Body of pancreas (tissue), 4 donors: ENCODE measurements at regions not wholly inside any gene's neighbourhood (a gene's known extent, or its start where the extent isn't known, plus 50 kb on each side); places are given as distances from the start of the nearest gene placed in this dataset.
"Not testable (repeated sequence)": the region's sequence is repeated elsewhere in the genome, so short reads cannot be mapped to it uniquely, and the experiment has no call there.

Source experiments
- ATAC-seq: fragments of 150-250 bp; one replicate; pipeline ENCODE4 v1.9.1; 2016
- DNase-seq, 4 donors: peaks; one replicate each; pipeline ENCODE4 v3.0.0-alpha.2; 2019
- H3K27ac ChIP-seq, 4 donors: fragments of 200-600 bp; sonication (generic); 1 replicate in 3 of 4; 2 replicates in 1 of 4; pipeline versions ENCODE4 v1.5.1 to v1.6.1; 2016 to 2019; ENCODE audit warnings: mild to moderate bottlenecking in 1 of 4, mixed read lengths in 1 of 4, moderate library complexity in 1 of 4
- H3K27me3 ChIP-seq, 2 donors: fragments of 200-600 bp; sonication (generic); one replicate each; pipeline ENCODE4 v1.6.0; 2016; ENCODE audit warnings: mild to moderate bottlenecking in 1 of 2
- H3K36me3 ChIP-seq, 2 donors: fragments of 200-600 bp; sonication (generic); replicated peaks in 1 of 2; 2 replicates each; pipeline ENCODE4 v1.5.1; 2016; ENCODE audit warnings: low read depth in 2 of 2; ENCODE audit not compliant: insufficient read depth in 1 of 2
- H3K4me1 ChIP-seq: fragments of 200-600 bp; sonication (generic); one replicate; pipeline ENCODE4 v1.6.0; 2016
- H3K4me3 ChIP-seq, 2 donors: fragments of 200-600 bp; sonication (generic); 1 replicate in 1 of 2; 2 replicates in 1 of 2; pipeline ENCODE4 v1.5.1; 2016 to 2019
- H3K9me3 ChIP-seq, 3 donors: fragments of 200-600 bp; sonication (generic); 1 replicate in 2 of 3; 2 replicates in 1 of 3; pipeline ENCODE4 v1.5.1; 2016
- POLR2A ChIP-seq, 3 donors: fragments of 450-650 bp; IDR thresholded peaks; one replicate each; pipeline ENCODE4 v1.6.1; 2016; ENCODE audit warnings: antibody characterized with exemption in 3 of 3, mild to moderate bottlenecking in 2 of 3
- WGBS, 2 donors: methylation state at CpG; one replicate each; pipeline ENCODE4 v1.1.5; 2017; 5-methylcytosine and 5-hydroxymethylcytosine counted together
- intact Hi-C: fragments of 100-400 bp; cut with DNase I; formaldehyde crosslinking; loops from one replicate; pipeline ENCODE4 v1.15.1; 2023
- TF ChIP-seq, protein P1 (sequence below), 7 experiments: fragments of 450-650 bp in 4 of 7; fragments of 200-600 bp in 3 of 7; sonication (generic) in 3 of 7; IDR thresholded peaks; one replicate each; pipeline ENCODE4 v1.5.1; 2016 to 2019; ENCODE audit warnings: antibody characterized with exemption in 7 of 7

DNA sequence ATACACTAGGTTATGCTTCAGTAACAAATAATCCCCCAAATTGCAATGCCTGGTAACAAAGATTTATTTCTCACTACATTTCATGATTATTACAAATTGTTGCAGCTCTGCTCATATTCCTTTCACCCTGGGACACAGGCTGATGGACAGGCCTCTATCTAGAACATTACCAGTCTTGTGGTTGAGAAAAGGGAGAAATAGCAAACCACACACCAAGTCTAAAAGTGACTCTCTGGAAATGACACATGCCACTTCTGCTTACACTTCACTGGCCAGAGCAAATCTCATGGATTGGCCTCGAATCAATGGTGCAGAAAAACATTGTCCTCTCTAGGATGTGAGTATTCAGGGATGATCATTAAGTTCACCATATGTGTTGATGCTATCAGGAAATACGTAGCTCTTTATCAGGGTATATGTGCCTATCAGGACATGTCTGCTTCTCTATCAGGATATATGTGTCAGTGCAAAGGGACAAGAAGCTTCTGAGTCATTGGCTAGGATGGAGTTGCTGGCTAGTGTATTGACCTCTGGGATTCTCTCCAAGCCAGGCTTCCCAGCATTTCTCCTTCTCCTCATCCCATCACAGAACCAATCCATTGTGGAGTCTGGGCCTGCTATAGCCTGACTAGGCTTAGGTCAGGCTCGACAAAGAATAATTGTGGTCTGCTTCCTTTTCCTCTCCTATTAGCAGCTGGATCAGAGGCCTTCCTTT, 91.1 kb upstream of the CEP78 start:
- peaks cover 24% of the 10 kb centered on the region for H3K4me1 ChIP-seq
- TF ChIP-seq POLR2A (IDR thresholded peaks at IDR 0.05) = no peak
- TF ChIP-seq, protein P1, sequence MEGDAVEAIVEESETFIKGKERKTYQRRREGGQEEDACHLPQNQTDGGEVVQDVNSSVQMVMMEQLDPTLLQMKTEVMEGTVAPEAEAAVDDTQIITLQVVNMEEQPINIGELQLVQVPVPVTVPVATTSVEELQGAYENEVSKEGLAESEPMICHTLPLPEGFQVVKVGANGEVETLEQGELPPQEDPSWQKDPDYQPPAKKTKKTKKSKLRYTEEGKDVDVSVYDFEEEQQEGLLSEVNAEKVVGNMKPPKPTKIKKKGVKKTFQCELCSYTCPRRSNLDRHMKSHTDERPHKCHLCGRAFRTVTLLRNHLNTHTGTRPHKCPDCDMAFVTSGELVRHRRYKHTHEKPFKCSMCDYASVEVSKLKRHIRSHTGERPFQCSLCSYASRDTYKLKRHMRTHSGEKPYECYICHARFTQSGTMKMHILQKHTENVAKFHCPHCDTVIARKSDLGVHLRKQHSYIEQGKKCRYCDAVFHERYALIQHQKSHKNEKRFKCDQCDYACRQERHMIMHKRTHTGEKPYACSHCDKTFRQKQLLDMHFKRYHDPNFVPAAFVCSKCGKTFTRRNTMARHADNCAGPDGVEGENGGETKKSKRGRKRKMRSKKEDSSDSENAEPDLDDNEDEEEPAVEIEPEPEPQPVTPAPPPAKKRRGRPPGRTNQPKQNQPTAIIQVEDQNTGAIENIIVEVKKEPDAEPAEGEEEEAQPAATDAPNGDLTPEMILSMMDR (IDR thresholded peaks at IDR 0.05) = no peak
- H3K4me3 ChIP-seq = no peak overlapping the region
- no peaks in the 10 kb centered on the region for H3K36me3 ChIP-seq
- ATAC-seq = no peak
- intact Hi-C loops = no loop called here
- H3K27me3 ChIP-seq = no peaks in the 10 kb centered on the region
- no peak for DNase-seq
- H3K9me3 ChIP-seq = peaks cover 0 to 2% (median 0%) of the 10 kb centered on the region in 3 donors
- 46 to 61% methylated on average over 3 of the region's 3 CpGs for WGBS, 2 donors
- H3K27ac ChIP-seq = peak overlapping the region in 3 of 4 donors; percentile 3 to 54 (median 54)

DNA sequence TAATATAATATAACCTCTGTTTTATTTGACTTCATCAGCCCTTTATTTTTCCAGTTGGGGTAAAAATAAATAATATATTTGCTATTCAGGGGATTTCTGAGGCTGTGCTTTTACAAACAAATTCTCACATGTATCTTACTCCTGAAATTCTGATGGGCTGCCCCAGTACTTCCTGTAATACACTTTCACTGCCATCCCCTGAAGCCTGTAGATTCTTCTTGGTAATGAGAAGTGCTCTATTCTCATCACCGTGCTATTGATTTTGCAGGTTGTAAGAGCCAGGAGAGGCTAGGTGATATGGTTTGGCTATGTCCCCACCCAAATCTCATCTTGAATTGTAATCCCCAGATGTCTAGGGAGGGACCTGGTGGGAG, 91.9 kb upstream of the CEP78 start:
- Histone ChIP-seq H3K27me3 (no peaks in the 10 kb centered on the region), H3K9me3 (peaks cover 0 to 2% (median 0%) of the 10 kb centered on the region in 3 donors), H3K36me3 (no peaks in the 10 kb centered on the region), H3K27ac (peak overlapping the region in 2 of 4 donors; percentile 54), H3K4me3 (no peak overlapping the region), H3K4me1 (peaks cover 24% of the 10 kb centered on the region)
- TF ChIP-seq POLR2A (IDR thresholded peaks at IDR 0.05) = no peak
- TF ChIP-seq, protein P1 (IDR thresholded peaks at IDR 0.05) = no peak
- DNase-seq (no peak), ATAC-seq (peak; percentile 48)
- WGBS, 2 donors = 53 to 63% methylated on average over 1 of the region's 1 CpG
- intact Hi-C loops = no loop called here

DNA sequence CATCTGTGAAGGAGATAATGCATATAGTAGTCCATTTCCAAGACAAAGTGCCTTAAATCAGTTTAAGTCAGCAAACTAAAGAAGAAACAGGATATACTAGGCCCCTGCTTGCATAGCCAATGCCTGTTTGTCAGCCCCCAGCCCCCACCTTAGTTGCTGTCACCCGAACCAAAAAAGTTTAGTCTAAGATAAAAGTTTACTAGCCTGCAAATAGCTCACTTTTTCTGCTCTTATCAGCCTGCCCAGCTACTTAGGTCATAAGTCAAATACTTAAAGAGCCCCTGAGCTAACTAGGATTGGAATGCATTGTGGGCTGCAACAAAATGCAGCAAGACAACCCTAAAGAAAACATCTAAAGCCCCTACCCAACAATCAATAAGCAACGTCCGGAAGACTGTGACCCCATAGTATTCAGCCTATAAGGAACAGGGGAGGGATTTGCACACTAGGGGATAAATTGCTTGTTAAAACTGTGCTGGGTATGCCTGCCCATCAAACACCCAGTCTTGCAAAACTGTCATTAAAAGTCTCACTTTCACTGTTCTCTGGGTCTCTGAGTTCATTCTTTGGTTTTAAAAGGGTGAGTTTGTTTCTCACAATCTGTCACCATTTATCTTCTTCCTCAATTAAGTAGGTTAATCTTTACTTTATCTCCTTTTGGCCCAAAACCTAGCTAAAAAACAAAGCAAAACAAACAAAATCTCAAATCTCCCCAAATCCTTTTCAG, 92.4 kb upstream of the CEP78 start:
- Histone ChIP-seq H3K36me3 (no peaks in the 10 kb centered on the region), H3K27me3 (no peaks in the 10 kb centered on the region), H3K4me1 (peaks cover 24% of the 10 kb centered on the region), H3K27ac (peak overlapping the region in 2 of 4 donors; percentile 18 to 54), H3K9me3 (peaks cover 0 to 2% (median 0%) of the 10 kb centered on the region in 3 donors), H3K4me3 (no peak overlapping the region)
- ATAC-seq (peak; percentile 48), DNase-seq (no peak)
- TF ChIP-seq, protein P1 (IDR thresholded peaks at IDR 0.05) = no peak
- no peak for TF ChIP-seq POLR2A (IDR thresholded peaks at IDR 0.05)
- WGBS, 2 donors = 33 to 36% methylated on average over 3 of the region's 3 CpGs
- intact Hi-C loops = no loop called here

DNA sequence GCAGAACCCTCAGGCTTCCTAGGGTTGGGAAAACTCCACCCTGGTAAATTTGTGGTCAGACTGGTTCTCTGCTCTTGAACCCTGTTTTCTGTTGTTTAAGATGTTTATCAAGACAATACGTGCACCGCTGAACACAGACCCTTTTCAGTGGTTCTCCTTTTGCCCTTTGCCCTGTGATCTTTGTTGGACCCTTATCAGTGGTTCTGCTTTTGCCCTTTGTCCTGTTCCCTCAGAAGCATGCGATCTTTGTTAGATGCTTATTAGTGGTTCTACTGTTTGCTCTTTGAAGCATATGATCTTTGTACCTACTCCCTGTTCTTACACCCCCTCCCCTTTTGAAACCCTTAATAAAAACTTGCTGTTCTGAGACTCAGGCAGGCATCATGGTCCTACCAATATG, 93.6 kb upstream of the CEP78 start:
- Histone ChIP-seq H3K27ac (peak overlapping the region in 1 of 4 donors; percentile 18), H3K4me1 (peaks cover 24% of the 10 kb centered on the region)
- ATAC-seq, intact Hi-C loops, H3K27me3 ChIP-seq, DNase-seq, H3K9me3 ChIP-seq, H3K36me3 ChIP-seq, H3K4me3 ChIP-seq: not testable (repeated sequence)
- WGBS, 2 donors = 59 to 69% methylated on average over 3 of the region's 3 CpGs

DNA sequence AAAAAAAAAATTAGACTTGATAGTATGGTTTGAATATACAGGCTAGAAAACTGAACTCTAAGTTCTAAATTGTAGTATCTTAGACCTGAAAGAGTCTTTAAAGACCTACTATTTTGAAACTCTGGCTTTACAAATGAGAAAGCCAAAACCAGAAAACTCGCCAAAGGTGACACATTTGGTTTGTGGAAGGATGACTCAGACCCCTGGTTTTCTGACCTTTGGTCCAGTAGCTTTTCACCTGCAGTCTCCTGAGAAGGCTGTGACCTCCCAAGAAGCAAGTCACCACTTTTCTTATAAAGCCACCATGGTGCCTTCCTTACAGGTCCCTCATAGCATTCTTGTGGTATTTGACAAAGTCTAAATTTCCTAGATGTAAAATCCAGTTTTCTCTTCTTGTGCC, 102.1 kb upstream of the CEP78 start:
- 77 to 91% methylated on average over 1 of the region's 1 CpG for WGBS, 2 donors
- TF ChIP-seq, protein P1 (IDR thresholded peaks at IDR 0.05) = no peak
- TF ChIP-seq POLR2A (IDR thresholded peaks at IDR 0.05) = no peak
- no peaks in the 10 kb centered on the region for H3K4me1 ChIP-seq
- H3K4me3 ChIP-seq = no peak overlapping the region
- no peak for DNase-seq
- H3K27ac ChIP-seq = no peak overlapping the region
- no peaks in the 10 kb centered on the region for H3K36me3 ChIP-seq
- H3K9me3 ChIP-seq = no peaks in the 10 kb centered on the region
- no peak for ATAC-seq
- intact Hi-C loops = no loop called here
- no peaks in the 10 kb centered on the region for H3K27me3 ChIP-seq
